Mesothelial cell of epicardium (in vitro differentiated cells): ENCODE measurements at regions not wholly inside any gene's neighbourhood (a gene's known extent, or its start where the extent isn't known, plus 50 kb on each side); places are given as distances from the start of the nearest gene placed in this dataset.

Source experiments
- DNase-seq, 2 experiments: peaks; one replicate each; pipeline ENCODE4 v3.0.0; 2021; ENCODE audit warnings: low spot score in 2 of 2; ENCODE audit not compliant: unreplicated experiment in 2 of 2
- H3K27ac Mint-ChIP-seq: 2 replicates; pipeline ENCODE4 v1.8.0; 2021; ENCODE audit warnings: mixed read lengths
- H3K27me3 Mint-ChIP-seq: 2 replicates; pipeline ENCODE4 v1.8.0; 2021; ENCODE audit warnings: low read depth, mixed read lengths
- H3K36me3 Mint-ChIP-seq: 2 replicates; pipeline ENCODE4 v1.8.0; 2021; ENCODE audit warnings: mixed read lengths
- H3K4me1 Mint-ChIP-seq: 2 replicates; pipeline ENCODE4 v1.8.0; 2021; ENCODE audit warnings: mixed read lengths
- H3K4me3 Mint-ChIP-seq: 2 replicates; pipeline ENCODE4 v1.8.0; 2021; ENCODE audit warnings: mild to moderate bottlenecking, moderate library complexity, mixed read lengths
- H3K9me3 Mint-ChIP-seq: 2 replicates; pipeline ENCODE4 v1.8.0; 2021; ENCODE audit warnings: mixed read lengths
- CTCF ChIP-seq: fragments of 200-600 bp; sonication (generic); IDR thresholded peaks from one replicate; pipeline ENCODE4 v1.5.0; 2021; ENCODE audit warnings: antibody characterized with exemption; ENCODE audit not compliant: unreplicated experiment

GRCh38 chr2:219701847-219702634 is 74.6 kb downstream of the SLC4A3 start:
- TF ChIP-seq CTCF: no peak
- Mint-ChIP-seq H3K27me3 (no peaks in the 10 kb centered on the region), H3K36me3 (no peaks in the 10 kb centered on the region), H3K4me3 (no peak overlapping the region), H3K9me3 (no peaks in the 10 kb centered on the region), H3K27ac (no peak overlapping the region), H3K4me1 (peaks cover 19% of the 10 kb centered on the region)
- no peak for DNase-seq

DNA sequence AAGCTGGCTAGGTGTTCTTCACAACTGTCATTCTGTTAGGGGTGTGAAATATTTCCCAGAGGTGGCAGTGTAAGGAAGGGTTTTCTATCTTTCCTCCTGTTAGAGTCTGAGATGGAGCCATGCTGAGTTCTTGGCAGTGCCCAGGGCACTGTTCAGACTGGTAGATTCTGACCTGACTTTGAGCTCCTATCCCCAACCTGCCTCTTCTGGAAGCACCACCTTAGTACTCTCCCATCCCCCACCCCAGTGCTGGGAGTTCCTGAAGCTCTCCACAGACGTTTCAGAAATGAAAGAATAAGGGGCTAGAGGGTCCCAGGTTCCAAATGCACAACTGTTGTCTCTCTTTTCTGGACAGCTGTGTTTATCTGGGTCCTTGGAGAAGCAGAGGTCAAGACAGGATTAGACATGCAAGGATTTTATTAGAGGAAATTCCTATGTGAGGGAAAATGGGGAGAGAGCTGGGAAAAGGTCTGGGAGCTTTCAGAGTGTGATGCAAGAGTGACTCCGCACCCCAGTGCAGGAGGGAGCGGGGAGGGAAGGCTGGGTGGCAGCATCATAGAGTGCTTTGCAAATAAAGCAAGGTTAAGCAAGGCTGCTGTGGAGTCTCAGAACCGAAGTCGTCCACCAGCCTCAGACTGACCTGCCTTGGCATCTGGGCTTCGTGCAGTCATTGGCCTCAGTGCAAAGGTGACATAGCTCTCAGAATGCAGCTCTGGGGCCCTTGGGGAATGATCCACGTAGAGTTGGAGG is 75.5 kb downstream of the SLC4A3 start:
- no peaks in the 10 kb centered on the region for H3K9me3 Mint-ChIP-seq
- DNase-seq: no peak
- TF ChIP-seq CTCF: no peak
- H3K27ac Mint-ChIP-seq: no peak overlapping the region
- peaks cover 19% of the 10 kb centered on the region for H3K4me1 Mint-ChIP-seq
- no peak overlapping the region for H3K4me3 Mint-ChIP-seq
- H3K27me3 Mint-ChIP-seq: no peaks in the 10 kb centered on the region
- H3K36me3 Mint-ChIP-seq: no peaks in the 10 kb centered on the region

GRCh38 chr2:219704878-219705277 is 77.4 kb downstream of the SLC4A3 start:
- no peak for DNase-seq
- Mint-ChIP-seq H3K27me3 (no peaks in the 10 kb centered on the region), H3K4me3 (no peak overlapping the region), H3K9me3 (no peaks in the 10 kb centered on the region), H3K36me3 (no peaks in the 10 kb centered on the region), H3K27ac (no peak overlapping the region), H3K4me1 (peaks cover 23% of the 10 kb centered on the region)
- no peak for TF ChIP-seq CTCF

DNA sequence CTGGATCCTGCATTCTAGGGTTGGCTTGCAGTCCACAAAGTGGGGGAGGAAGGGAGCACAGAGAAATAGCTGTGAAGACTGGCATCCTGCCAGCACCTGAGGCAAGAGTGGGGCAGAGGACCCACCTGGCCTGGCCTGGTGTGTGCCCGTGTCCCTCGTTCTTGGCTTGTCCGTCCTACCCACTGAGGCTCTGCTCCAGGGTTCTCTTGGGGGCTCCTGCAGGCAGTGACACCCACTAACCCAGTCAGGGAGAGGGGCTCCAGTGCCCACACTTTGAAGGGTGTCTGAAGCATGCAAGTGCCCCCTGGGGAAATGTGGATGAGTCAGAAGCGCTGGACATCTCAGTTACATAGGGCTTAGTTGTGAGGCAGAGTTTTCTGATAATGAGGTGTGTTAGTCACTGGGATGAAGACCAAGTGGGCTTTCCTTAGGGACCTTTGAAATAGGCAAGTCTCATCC is 79.4 kb downstream of the SLC4A3 start:
- Mint-ChIP-seq H3K27ac (no peak overlapping the region), H3K36me3 (no peaks in the 10 kb centered on the region)
- DNase-seq: no peak

More for the DNA sequence above, 79.4 kb downstream of the SLC4A3 start:
- Mint-ChIP-seq H3K4me3 (no peak overlapping the region), H3K4me1 (peaks cover 22% of the 10 kb centered on the region), H3K27me3 (no peaks in the 10 kb centered on the region), H3K9me3 (peaks cover 9% of the 10 kb centered on the region)
- no peak for TF ChIP-seq CTCF
